A673 (cell line): ENCODE measurements at regions not wholly inside any gene's neighbourhood (a gene's known extent, or its start where the extent isn't known, plus 50 kb on each side); places are given as distances from the start of the nearest gene placed in this dataset.

Source experiments
- CTCF ChIP-seq: fragments of 300-800, 200-600 bp; sonication (generic); conservative IDR thresholded peaks from 2 replicates; pipeline ENCODE4 v1.5.1; 2017; ENCODE audit warnings: low read depth, mild to moderate bottlenecking, antibody characterized with exemption, low read length, moderate library complexity, mixed read lengths
- EZH2 ChIP-seq: fragments of 200-600 bp; sonication (generic); IDR thresholded peaks from 2 replicates; pipeline ENCODE4 v1.6.1; 2017; ENCODE audit warnings: borderline replicate concordance, low read depth, mild to moderate bottlenecking, mixed read lengths, antibody characterized with exemption, low read length; ENCODE audit not compliant: poor library complexity, severe bottlenecking

GRCh38 chr5:103362211-103362610 lies 103.6 kb downstream of the MACIR start:
- no peak for TF ChIP-seq CTCF
- TF ChIP-seq EZH2 = no peak
